HepG2 (cell line): ENCODE measurements at regions not wholly inside any gene's neighbourhood (a gene's known extent, or its start where the extent isn't known, plus 50 kb on each side); places are given as distances from the start of the nearest gene placed in this dataset.

Experiments
- ATAC-seq: fragments of 200-7000 bp; cut with Tn5 transposase; 3 replicates; pipeline ENCODE4 v1.9.1; 2020; ENCODE audit warnings: mild to moderate bottlenecking, moderate library complexity
- BruUV-seq: library from RNA; stranded (reverse); fragments of 400-500 nt; replicated peaks from 2 replicates; lab custom pipeline; 2021; lab: Mats Ljungman, UMichigan
- CTCF ChIA-PET: fragments of 300-600 bp; formaldehyde crosslinking; extraction: SDS; loops from one replicate; lab custom pipeline; 2021; ENCODE audit warnings: low total read pairs, inconsistent platforms, low intra/inter-chr PET ratio; lab: Yijun Ruan, JAX
- POLR2A ChIA-PET: fragments of 350-600 bp; sonication (Branson Sonifier 250); formaldehyde crosslinking; loops from one replicate; lab custom pipeline; 2020; ENCODE audit warnings: antibody characterized with exemption, inconsistent platforms; lab: Yijun Ruan, JAX
- DNase-seq: peaks from one replicate; pipeline ENCODE4 v3.0.0-alpha.2; 2015; ENCODE audit warnings: low spot score
- FAIRE-seq: peaks from 3 replicates; lab custom pipeline; 2011; peaks lifted over from hg19 to GRCh38; lab: Jason Lieb, UNC
- H2AFZ ChIP-seq: one replicate; pipeline ENCODE4 v1.6.1; 2011; ENCODE audit warnings: low read length, inconsistent platforms
- H3K27ac ChIP-seq: fragments of 300-600 bp; 3 replicates; pipeline ENCODE4 v1.8.0; 2011; ENCODE audit warnings: mixed run types, mild to moderate bottlenecking, mixed read lengths, low read length, inconsistent platforms; ENCODE audit not compliant: insufficient read depth; ENCODE audit errors: extremely low read length
- H3K27me3 ChIP-seq, 2 experiments: fragments of 200-600 bp in 1 of 2; 2 replicates in 1 of 2; 3 replicates in 1 of 2; pipeline versions ENCODE4 v1.6.0 to v1.8.0; 2011; ENCODE audit warnings: low read length in 2 of 2, mild to moderate bottlenecking in 2 of 2, moderate library complexity in 2 of 2, inconsistent platforms in 1 of 2; ENCODE audit not compliant: insufficient read depth in 2 of 2, control insufficient read depth in 1 of 2
- H3K36me3 ChIP-seq, 2 experiments: fragments of 200-600 bp in 1 of 2; replicated peaks in 1 of 2; 2 replicates in 1 of 2; 3 replicates in 1 of 2; pipeline versions ENCODE4 v1.5.1 to v1.8.0; 2011; ENCODE audit warnings: low read length in 2 of 2, inconsistent platforms in 1 of 2; ENCODE audit not compliant: insufficient read depth in 2 of 2, control insufficient read depth in 1 of 2
- H3K4me1 ChIP-seq: 2 replicates; pipeline ENCODE4 v1.5.1; 2012; ENCODE audit warnings: low read length, inconsistent platforms; ENCODE audit not compliant: insufficient read depth
- H3K4me2 ChIP-seq: 2 replicates; pipeline ENCODE4 v1.6.0; 2011; ENCODE audit warnings: low read depth, low read length, inconsistent platforms
- H3K4me3 ChIP-seq, 3 experiments: fragments of 200-600 bp in 1 of 3; sonication (generic), shearing (Covaris generic) in 1 of 3; replicated peaks in 1 of 3; 2 replicates each; pipeline ENCODE4 v1.5.1; 2011 to 2016; ENCODE audit warnings: low read length in 3 of 3, inconsistent platforms in 2 of 3, low read depth in 2 of 3, mild to moderate bottlenecking in 2 of 3, control low read depth in 1 of 3, mixed read lengths in 1 of 3; ENCODE audit not compliant: insufficient read depth in 1 of 3
- H3K79me2 ChIP-seq: one replicate; pipeline ENCODE4 v1.6.1; 2011; ENCODE audit warnings: low read length, inconsistent platforms; ENCODE audit not compliant: insufficient read depth
- H3K9ac ChIP-seq: 2 replicates; pipeline ENCODE4 v1.6.0; 2011; ENCODE audit warnings: mild to moderate bottlenecking, low read depth, low read length, inconsistent platforms; ENCODE audit not compliant: insufficient read depth
- H3K9me3 ChIP-seq: 2 replicates; pipeline ENCODE4 v1.5.1; 2012; ENCODE audit warnings: mild to moderate bottlenecking, low read length
- H4K20me1 ChIP-seq: 2 replicates; pipeline ENCODE4 v1.6.0; 2011; ENCODE audit warnings: inconsistent platforms, mild to moderate bottlenecking, low read length, moderate library complexity; ENCODE audit not compliant: insufficient read depth
- ESRRA ChIP-seq: sonication (generic); formaldehyde crosslinking; IDR thresholded peaks from 2 replicates; pipeline ENCODE4 v1.5.1; 2020; ENCODE audit warnings: mild to moderate bottlenecking, low read depth, missing genetic modification reagents
- MAFK ChIP-seq, 2 experiments: IDR thresholded peaks in 1 of 2; conservative IDR thresholded peaks in 1 of 2; 2 replicates each; pipeline ENCODE4 v1.6.1; 2011; ENCODE audit warnings: improper control_type of control experiment in 2 of 2, low read length in 2 of 2
- NCOA5 ChIP-seq: sonication (generic); formaldehyde crosslinking; IDR thresholded peaks from 2 replicates; pipeline ENCODE4 v1.4.0; 2020; ENCODE audit warnings: missing genetic modification reagents
- NFIC ChIP-seq: IDR thresholded peaks from 2 replicates; pipeline ENCODE4 v1.6.1; 2012; ENCODE audit warnings: mild to moderate bottlenecking, low read length, inconsistent platforms
- NRL ChIP-seq: sonication (generic); formaldehyde crosslinking; IDR thresholded peaks from 2 replicates; pipeline ENCODE4 v1.5.0; 2020; ENCODE audit warnings: missing genetic modification reagents, mild to moderate bottlenecking, moderate library complexity, borderline replicate concordance
- PHB2 ChIP-seq: fragments of 450-650 bp; IDR thresholded peaks from 2 replicates; pipeline ENCODE4 v1.6.1; 2018; ENCODE audit not compliant: partially characterized antibody
- POLR2G ChIP-seq: fragments of 200-400 bp; formaldehyde crosslinking; IDR thresholded peaks from 2 replicates; pipeline ENCODE4 v1.6.1; 2018; ENCODE audit warnings: mild to moderate bottlenecking, low read depth, low read length, moderate library complexity
- SRSF4 ChIP-seq: fragments of 200-400 bp; formaldehyde crosslinking; IDR thresholded peaks from one replicate; pipeline ENCODE4 v1.6.1; 2018; ENCODE audit warnings: mild to moderate bottlenecking, low read depth, low read length, moderate library complexity; ENCODE audit not compliant: poor library complexity, severe bottlenecking
- TP53 ChIP-seq: sonication (generic); formaldehyde crosslinking; conservative IDR thresholded peaks from 2 replicates; pipeline ENCODE4 v1.4.0; 2020; ENCODE audit warnings: missing genetic modification reagents
- ZFP36L2 ChIP-seq: sonication (generic); formaldehyde crosslinking; IDR thresholded peaks from 2 replicates; pipeline ENCODE4 v1.4.0; 2020; ENCODE audit warnings: missing genetic modification reagents
- ZNF34 ChIP-seq: sonication (generic); formaldehyde crosslinking; IDR thresholded peaks from 2 replicates; pipeline ENCODE4 v1.4.0; 2020; ENCODE audit warnings: mild to moderate bottlenecking, missing genetic modification reagents, borderline replicate concordance
- ZNF589 ChIP-seq: sonication (generic); formaldehyde crosslinking; conservative IDR thresholded peaks from 2 replicates; pipeline ENCODE4 v1.8.0; 2022; ENCODE audit warnings: mild to moderate bottlenecking, moderate library complexity, missing genetic modification reagents
- ZNF672 ChIP-seq: sonication (generic); formaldehyde crosslinking; IDR thresholded peaks from 2 replicates; pipeline ENCODE4 v1.8.1; 2022; ENCODE audit warnings: missing genetic modification reagents
- in situ Hi-C: cut with HindIII; loops from 2 replicates; pipeline ENCODE4 v1.10.0; 2017; ENCODE audit warnings: low pct_unique_long_range_greater_than_20kb; ENCODE audit not compliant: extremely low pct_ligation_motif_present
- intact Hi-C: fragments of 100-400 bp; cut with micrococcal nuclease; formaldehyde crosslinking; loops from one replicate; pipeline ENCODE4 v1.10.0; 2022; ENCODE audit not compliant: unreplicated experiment

DNA sequence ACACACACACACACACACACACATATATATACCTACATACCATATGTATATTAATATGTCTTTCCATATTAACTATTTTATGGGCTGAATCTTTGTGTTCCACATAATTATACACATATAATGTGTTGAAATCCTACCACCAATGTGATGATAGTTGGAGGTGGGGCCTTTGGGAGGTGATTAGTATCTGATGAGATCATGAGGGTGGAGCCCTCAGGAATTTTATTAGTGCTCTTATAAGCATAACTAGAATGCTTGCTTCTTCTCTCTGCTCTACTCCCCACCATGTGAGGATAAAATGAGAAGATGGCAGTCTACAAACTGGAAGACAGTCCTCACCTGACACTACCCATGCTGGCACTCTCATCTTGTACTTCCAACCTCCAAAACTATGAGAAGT lies 1193.5 kb upstream of the FLRT2 start:
- H4K20me1 ChIP-seq, result no peaks in the 10 kb centered on the region
- intact Hi-C loops, result no loop called here
- H3K4me3 ChIP-seq, result no peak overlapping the region
- H3K9ac ChIP-seq, result no peak overlapping the region
- H3K79me2 ChIP-seq, result no peaks in the 10 kb centered on the region
- in situ Hi-C loops, result no loop called here
- FAIRE-seq, result no peak
- no peak overlapping the region for H3K27ac ChIP-seq
- no TSS peak for BruUV-seq
- ChIA-PET CTCF (no interaction called here), POLR2A (no interaction called here)
- no peaks in the 10 kb centered on the region for H3K36me3 ChIP-seq
- H3K27me3 ChIP-seq, result no peaks in the 10 kb centered on the region
- TF ChIP-seq ZNF589 (CRISPR knock-in tag) (no peak), PHB2 (no peak), ZNF672 (CRISPR knock-in tag) (no peak), SRSF4 (no peak), TP53 (CRISPR knock-in tag) (no peak), ZFP36L2 (CRISPR knock-in tag) (no peak), NCOA5 (CRISPR knock-in tag) (no peak), POLR2G (no peak), ZNF34 (CRISPR knock-in tag) (no peak), NFIC (no peak), NRL (CRISPR knock-in tag) (no peak), ESRRA (no peak), MAFK (conservative IDR thresholded peaks at IDR 0.05 in 1 of 2, IDR thresholded peaks at IDR 0.05 in 1 of 2; ENCODE audit: low read length in 2 of 2) (no peak)
- H2AFZ ChIP-seq, result no peak overlapping the region
- no peak for DNase-seq
- peaks cover 79% of the 10 kb centered on the region for H3K9me3 ChIP-seq
- ATAC-seq, result no peak
- H3K4me2 ChIP-seq, result no peak overlapping the region
- no peaks in the 10 kb centered on the region for H3K4me1 ChIP-seq
